Nephron (organoid): ENCODE measurements at regions not wholly inside any gene's neighbourhood (a gene's known extent, or its start where the extent isn't known, plus 50 kb on each side); places are given as distances from the start of the nearest gene placed in this dataset.

Source experiments
- H3K27ac Mint-ChIP-seq, 3 experiments: 2 replicates each; pipeline ENCODE4 v1.8.0; 2020; ENCODE audit warnings: mixed read lengths in 3 of 3, mild to moderate bottlenecking in 2 of 3, moderate library complexity in 1 of 3
- H3K27me3 Mint-ChIP-seq: 2 replicates; pipeline ENCODE4 v1.8.0; 2021; ENCODE audit warnings: low read depth, mild to moderate bottlenecking, moderate library complexity, mixed read lengths
- H3K36me3 Mint-ChIP-seq: 2 replicates; pipeline ENCODE4 v1.8.0; 2020; ENCODE audit warnings: low read depth, mixed read lengths
- H3K4me1 Mint-ChIP-seq: 2 replicates; pipeline ENCODE4 v1.8.0; 2020; ENCODE audit warnings: mixed read lengths
- H3K4me3 Mint-ChIP-seq, 3 experiments: 2 replicates each; pipeline ENCODE4 v1.8.0; 2020; ENCODE audit warnings: mild to moderate bottlenecking in 3 of 3, mixed read lengths in 3 of 3, moderate library complexity in 2 of 3
- H3K9me3 Mint-ChIP-seq: 2 replicates; pipeline ENCODE4 v1.8.0; 2020; ENCODE audit warnings: mixed read lengths
- TF ChIP-seq, protein P1 (sequence below), 3 experiments: fragments of 200-600 bp; sonication (generic); IDR thresholded peaks; one replicate each; pipeline ENCODE4 v1.5.0; 2021; ENCODE audit warnings: antibody characterized with exemption in 3 of 3; ENCODE audit not compliant: unreplicated experiment in 3 of 3

DNA sequence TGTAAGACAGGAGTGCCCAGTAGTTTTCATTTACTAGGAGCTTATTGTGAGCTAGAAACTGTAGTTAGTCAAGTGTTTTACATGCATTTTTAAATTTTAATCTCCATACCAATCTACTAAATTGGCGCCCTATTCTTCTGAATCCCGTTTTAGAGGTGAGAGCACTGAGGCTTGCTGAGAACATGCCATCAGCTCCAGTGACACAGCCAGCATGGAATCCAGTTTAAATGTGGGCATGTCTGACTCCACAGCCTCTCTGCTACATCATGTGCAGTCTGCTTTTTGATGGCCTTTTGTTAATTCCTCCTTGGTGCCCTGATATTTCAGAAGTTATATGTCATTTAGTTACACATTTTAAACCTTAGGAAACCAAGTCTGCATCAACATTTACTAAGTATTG is 325.4 kb downstream of the DLEU7 start:
- H3K27ac Mint-ChIP-seq, result peak overlapping the region; percentile 83 to 99 (median 85)
- no peaks in the 10 kb centered on the region for H3K27me3 Mint-ChIP-seq
- H3K4me1 Mint-ChIP-seq, result peaks cover 75% of the 10 kb centered on the region

DNA sequence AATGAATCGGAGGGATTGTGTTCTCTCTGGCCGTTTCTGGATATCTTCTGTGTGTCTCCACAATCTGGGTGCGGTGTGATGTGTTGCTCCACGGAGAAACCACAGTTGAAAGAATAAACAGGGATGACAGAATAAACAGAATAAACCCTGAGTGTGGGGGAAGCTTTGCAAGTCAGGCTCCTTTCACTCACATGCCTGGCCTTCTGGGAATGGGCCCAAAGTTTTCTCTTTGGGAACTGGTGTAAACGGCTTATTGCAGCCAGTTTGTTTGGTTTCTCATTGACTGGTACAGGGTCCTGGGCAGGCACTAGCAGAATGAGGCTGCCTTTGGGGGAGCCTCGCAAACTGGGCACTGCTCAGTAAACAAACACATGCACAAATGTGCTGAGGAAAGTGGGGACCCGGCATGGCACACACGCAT is 324.7 kb downstream of the DLEU7 start:
- Mint-ChIP-seq H3K4me1 (peaks cover 79% of the 10 kb centered on the region), H3K9me3 (no peaks in the 10 kb centered on the region), H3K4me3 (no peak overlapping the region), H3K36me3 (no peaks in the 10 kb centered on the region), H3K27ac (peak overlapping the region; percentile 83 to 99 (median 85)), H3K27me3 (no peaks in the 10 kb centered on the region)
- TF ChIP-seq, protein P1, sequence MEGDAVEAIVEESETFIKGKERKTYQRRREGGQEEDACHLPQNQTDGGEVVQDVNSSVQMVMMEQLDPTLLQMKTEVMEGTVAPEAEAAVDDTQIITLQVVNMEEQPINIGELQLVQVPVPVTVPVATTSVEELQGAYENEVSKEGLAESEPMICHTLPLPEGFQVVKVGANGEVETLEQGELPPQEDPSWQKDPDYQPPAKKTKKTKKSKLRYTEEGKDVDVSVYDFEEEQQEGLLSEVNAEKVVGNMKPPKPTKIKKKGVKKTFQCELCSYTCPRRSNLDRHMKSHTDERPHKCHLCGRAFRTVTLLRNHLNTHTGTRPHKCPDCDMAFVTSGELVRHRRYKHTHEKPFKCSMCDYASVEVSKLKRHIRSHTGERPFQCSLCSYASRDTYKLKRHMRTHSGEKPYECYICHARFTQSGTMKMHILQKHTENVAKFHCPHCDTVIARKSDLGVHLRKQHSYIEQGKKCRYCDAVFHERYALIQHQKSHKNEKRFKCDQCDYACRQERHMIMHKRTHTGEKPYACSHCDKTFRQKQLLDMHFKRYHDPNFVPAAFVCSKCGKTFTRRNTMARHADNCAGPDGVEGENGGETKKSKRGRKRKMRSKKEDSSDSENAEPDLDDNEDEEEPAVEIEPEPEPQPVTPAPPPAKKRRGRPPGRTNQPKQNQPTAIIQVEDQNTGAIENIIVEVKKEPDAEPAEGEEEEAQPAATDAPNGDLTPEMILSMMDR (IDR thresholded peaks at IDR 0.05; ENCODE audit: unreplicated experiment in 3 of 3), result no peak

More for the DNA sequence above, 325.4 kb downstream of the DLEU7 start:
- Mint-ChIP-seq H3K4me3 (no peak overlapping the region), H3K36me3 (no peaks in the 10 kb centered on the region), H3K9me3 (no peaks in the 10 kb centered on the region)
- TF ChIP-seq, protein P1 (IDR thresholded peaks at IDR 0.05; ENCODE audit: unreplicated experiment in 3 of 3), result no peak

DNA sequence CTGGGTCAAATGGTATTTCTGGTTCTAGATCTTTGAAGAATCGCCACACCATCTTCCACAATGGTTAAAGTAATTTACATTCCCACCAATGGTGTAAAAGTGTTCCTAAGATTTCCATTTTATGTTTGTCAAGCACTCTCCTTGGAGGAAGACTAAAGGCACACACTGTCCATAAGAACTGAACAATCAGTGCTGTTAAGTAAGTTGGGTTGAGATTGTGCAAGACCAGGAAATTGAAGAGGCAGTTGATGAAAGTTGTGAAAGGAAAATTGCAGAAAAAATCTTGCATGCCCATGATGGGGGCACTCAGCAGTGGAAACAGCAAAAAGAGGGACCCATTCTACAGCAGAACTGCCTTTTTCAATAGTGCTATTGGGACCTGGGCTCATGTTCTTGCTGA is 323.6 kb downstream of the DLEU7 start:
- Mint-ChIP-seq H3K4me1 (peaks cover 79% of the 10 kb centered on the region), H3K4me3 (no peak overlapping the region), H3K27ac (peak overlapping the region; percentile 83 to 99 (median 85)), H3K36me3 (no peaks in the 10 kb centered on the region), H3K9me3 (no peaks in the 10 kb centered on the region), H3K27me3 (no peaks in the 10 kb centered on the region)
- TF ChIP-seq, protein P1 (IDR thresholded peaks at IDR 0.05; ENCODE audit: unreplicated experiment in 3 of 3), result no peak

DNA sequence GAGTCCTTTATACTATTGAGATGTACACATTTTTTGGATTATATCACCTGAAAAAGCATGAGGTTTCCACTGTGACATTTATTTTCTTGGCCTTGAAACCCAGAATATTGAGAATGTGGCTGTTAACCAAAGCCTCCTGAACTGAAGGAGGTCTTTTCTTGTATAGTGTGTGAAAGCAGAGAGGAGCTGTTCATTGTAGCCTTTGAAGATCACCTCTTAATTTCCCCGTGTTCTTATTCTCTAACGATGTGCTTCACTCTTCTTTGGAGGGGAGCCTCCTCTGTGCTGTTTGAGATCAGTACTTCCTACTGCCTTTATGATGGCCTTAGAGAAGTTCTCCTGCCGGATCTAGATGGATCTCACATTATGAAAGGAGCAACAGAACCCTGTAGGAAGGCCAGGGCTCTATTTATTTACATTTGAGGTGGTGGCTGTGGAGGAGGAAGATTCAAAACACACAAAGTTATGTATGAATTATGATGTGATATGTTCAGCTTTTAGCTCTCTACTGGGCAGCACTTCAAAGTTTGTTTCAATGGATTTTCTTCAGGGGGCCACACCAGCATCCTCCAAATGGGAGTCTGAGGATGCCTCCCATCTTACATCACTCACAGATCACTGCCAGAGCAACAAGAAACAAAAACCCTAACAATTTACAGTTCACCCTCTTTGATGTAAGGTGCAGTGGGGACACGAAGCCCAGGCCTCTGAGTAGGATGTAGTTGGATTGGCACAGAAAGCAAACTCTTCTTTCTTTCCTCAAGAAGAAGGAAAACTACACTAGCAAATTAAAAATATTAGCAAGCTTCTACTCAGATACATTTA is 322.3 kb downstream of the DLEU7 start:
- Mint-ChIP-seq H3K27me3 (no peaks in the 10 kb centered on the region), H3K4me1 (peaks cover 75% of the 10 kb centered on the region), H3K27ac (peak overlapping the region; percentile 93 to 99 (median 98)), H3K36me3 (no peaks in the 10 kb centered on the region), H3K9me3 (no peaks in the 10 kb centered on the region), H3K4me3 (peak overlapping the region in 2 of 3 experiments; percentile 8 to 28)
- TF ChIP-seq, protein P1 (IDR thresholded peaks at IDR 0.05; ENCODE audit: unreplicated experiment in 3 of 3), result no peak

DNA sequence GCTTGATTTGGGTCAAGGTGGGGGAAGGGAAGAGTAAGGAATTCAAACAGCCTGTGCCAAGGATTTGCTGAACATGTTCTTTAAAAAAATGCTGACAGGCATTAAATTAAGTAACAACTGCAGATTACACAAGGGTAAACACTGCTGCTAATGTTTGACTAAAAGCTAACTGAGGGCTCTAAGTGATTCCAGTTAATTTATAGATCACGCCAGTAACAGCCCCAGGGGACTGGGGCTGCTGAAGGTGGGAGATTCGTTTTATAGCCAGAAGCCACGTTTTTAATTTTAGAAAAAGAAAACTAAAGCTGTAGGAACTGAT is 321.7 kb downstream of the DLEU7 start:
- Mint-ChIP-seq H3K36me3 (no peaks in the 10 kb centered on the region), H3K27me3 (no peaks in the 10 kb centered on the region), H3K4me1 (peaks cover 75% of the 10 kb centered on the region), H3K9me3 (no peaks in the 10 kb centered on the region), H3K27ac (peak overlapping the region; percentile 93 to 99 (median 98)), H3K4me3 (peak overlapping the region; percentile 59 to 67 (median 60))
- TF ChIP-seq, protein P1 (IDR thresholded peaks at IDR 0.05; ENCODE audit: unreplicated experiment in 3 of 3), result no peak

DNA sequence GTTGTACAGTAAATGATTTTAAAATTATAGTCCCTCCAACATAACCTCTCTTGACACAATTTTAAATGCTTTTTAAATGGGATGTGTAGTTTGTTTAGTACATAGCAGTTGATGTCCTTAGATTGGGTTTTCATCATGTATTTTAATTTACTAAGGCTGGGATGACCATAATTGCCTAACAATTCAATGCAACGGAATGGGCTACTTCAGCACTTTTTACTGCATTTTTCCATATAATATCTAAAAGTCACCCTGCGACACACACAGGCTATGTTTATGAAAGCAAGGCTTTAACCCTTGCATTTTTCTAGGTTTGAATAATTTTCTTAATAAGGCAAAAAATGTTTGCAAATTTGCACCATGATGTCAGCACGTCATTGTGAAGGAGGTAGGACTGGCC is 321.0 kb downstream of the DLEU7 start:
- Mint-ChIP-seq H3K27me3 (no peaks in the 10 kb centered on the region), H3K9me3 (no peaks in the 10 kb centered on the region), H3K4me1 (peaks cover 75% of the 10 kb centered on the region), H3K27ac (peak overlapping the region; percentile 93 to 99 (median 98)), H3K36me3 (no peaks in the 10 kb centered on the region), H3K4me3 (no peak overlapping the region)
- TF ChIP-seq, protein P1 (IDR thresholded peaks at IDR 0.05; ENCODE audit: unreplicated experiment in 3 of 3), result no peak
